HCT116 (cell line): ENCODE measurements at regions not wholly inside any gene's neighbourhood (a gene's known extent, or its start where the extent isn't known, plus 50 kb on each side); places are given as distances from the start of the nearest gene placed in this dataset.

Experiments used
- ATAC-seq: fragments of 200-7000 bp; cut with Tn5 transposase; 2 replicates; pipeline ENCODE4 v1.9.1; 2020; ENCODE audit warnings: mild to moderate bottlenecking, moderate library complexity
- BruUV-seq: library from RNA; stranded (reverse); fragments of 400-500 nt; replicated peaks from 2 replicates; lab custom pipeline; 2021; lab: Mats Ljungman, UMichigan
- CTCF ChIA-PET: fragments of 300-600 bp; sonication (Branson Sonifier 250); formaldehyde crosslinking; loops from one replicate; lab custom pipeline; 2021; ENCODE audit warnings: antibody characterized with exemption; lab: Charles Lee
- POLR2A ChIA-PET: fragments of 300-600, 350-600 bp; sonication (Branson Sonifier 250); formaldehyde crosslinking; loops from one replicate; lab custom pipeline; 2021; ENCODE audit warnings: antibody characterized with exemption; lab: Charles Lee
- RAD21 ChIA-PET, 2 experiments: fragments of 300-600 bp; sonication (Branson Sonifier 250); formaldehyde crosslinking; loops; one replicate each; lab custom pipeline; 2023; ENCODE audit warnings: low total read pairs in 2 of 2; ENCODE audit not compliant: uncharacterized antibody in 2 of 2, unreplicated experiment in 2 of 2, low non-redundant PET in 1 of 2; lab: Charles Lee
- DNase-seq: peaks from one replicate; pipeline ENCODE4 v3.0.0-alpha.2; 2010; ENCODE audit warnings: low read depth, low spot score
- H2AFZ ChIP-seq: fragments of 200-600 bp; shearing (Covaris generic), sonication (generic); 2 replicates; pipeline ENCODE4 v1.6.1; 2017; ENCODE audit warnings: low read depth, mixed run types, mixed read lengths, antibody characterized with exemption, low read length; ENCODE audit not compliant: poor library complexity, severe bottlenecking
- H3K27ac ChIP-seq: 2 replicates; pipeline ENCODE4 v1.5.1; 2012; ENCODE audit warnings: low read depth, low read length
- H3K27me3 ChIP-seq: fragments of 200-600 bp; sonication (generic); 2 replicates; pipeline ENCODE4 v1.6.1; 2016; ENCODE audit warnings: mixed run types, low read length, mixed read lengths; ENCODE audit not compliant: insufficient read depth
- H3K36me3 ChIP-seq, 2 experiments: fragments of 200-500 bp in 1 of 2; fragments of 200-600 bp in 1 of 2; sonication (Bioruptor generic) in 1 of 2; sonication (generic) in 1 of 2; 2 replicates each; pipeline versions ENCODE4 v1.5.1 to v1.6.1; 2014 to 2016; ENCODE audit warnings: low read length in 2 of 2, inconsistent platforms in 1 of 2, mixed read lengths in 1 of 2, mixed run types in 1 of 2; ENCODE audit not compliant: insufficient read depth in 2 of 2, control insufficient read depth in 1 of 2
- H3K4me1 ChIP-seq, 2 experiments: fragments of 200-600 bp in 1 of 2; sonication (generic) in 1 of 2; 2 replicates each; pipeline versions ENCODE4 v1.5.1 to v1.6.1; 2012 to 2017; ENCODE audit warnings: low read length in 2 of 2, inconsistent platforms in 1 of 2, mild to moderate bottlenecking in 1 of 2, mixed read lengths in 1 of 2, mixed run types in 1 of 2, moderate library complexity in 1 of 2; ENCODE audit not compliant: insufficient read depth in 2 of 2, control insufficient read depth in 1 of 2
- H3K4me2 ChIP-seq: fragments of 200-600 bp; sonication (generic); 2 replicates; pipeline ENCODE4 v1.6.1; 2017; ENCODE audit warnings: mixed run types, low read length, mixed read lengths
- H3K4me3 ChIP-seq, 2 experiments: fragments of 200-600 bp in 1 of 2; sonication (generic) in 1 of 2; replicated peaks in 1 of 2; 2 replicates each; pipeline ENCODE4 v1.5.1; 2011 to 2016; ENCODE audit warnings: low read length in 2 of 2, control low read depth in 1 of 2, low read depth in 1 of 2, mild to moderate bottlenecking in 1 of 2, mixed read lengths in 1 of 2, mixed run types in 1 of 2
- H3K79me2 ChIP-seq: fragments of 200-600 bp; sonication (generic); 2 replicates; pipeline ENCODE4 v1.6.1; 2017; ENCODE audit warnings: mild to moderate bottlenecking, mixed run types, low read length, moderate library complexity, mixed read lengths; ENCODE audit not compliant: insufficient read depth
- H3K9ac ChIP-seq: fragments of 200-600 bp; sonication (generic); 2 replicates; pipeline ENCODE4 v1.6.1; 2016; ENCODE audit warnings: low read length, mixed read lengths
- H3K9me2 ChIP-seq: fragments of 200-600 bp; sonication (generic), shearing (Covaris generic); 2 replicates; pipeline ENCODE4 v1.6.1; 2017; ENCODE audit warnings: mixed run types, mild to moderate bottlenecking, moderate library complexity; ENCODE audit not compliant: insufficient read depth
- H3K9me3 ChIP-seq, 2 experiments: fragments of 200-500 bp in 1 of 2; fragments of 200-600 bp in 1 of 2; sonication (Bioruptor generic) in 1 of 2; sonication (generic) in 1 of 2; 2 replicates each; pipeline ENCODE4 v1.6.1; 2014 to 2017; ENCODE audit warnings: low read length in 2 of 2, mixed read lengths in 2 of 2, inconsistent platforms in 1 of 2, low read depth in 1 of 2, mild to moderate bottlenecking in 1 of 2, mixed run types in 1 of 2, moderate library complexity in 1 of 2; ENCODE audit not compliant: control insufficient read depth in 1 of 2, insufficient read depth in 1 of 2
- H4K20me1 ChIP-seq: fragments of 200-600 bp; sonication (generic), shearing (Covaris generic); 2 replicates; pipeline ENCODE4 v1.6.1; 2017; ENCODE audit warnings: mixed run types, mild to moderate bottlenecking, moderate library complexity; ENCODE audit not compliant: insufficient read depth
- ATF3 ChIP-seq: IDR thresholded peaks from 2 replicates; pipeline ENCODE4 v1.6.1; 2012
- EGR1 ChIP-seq: IDR thresholded peaks from 2 replicates; pipeline ENCODE4 v1.6.1; 2012; ENCODE audit warnings: low read depth
- ELF1 ChIP-seq: IDR thresholded peaks from 2 replicates; pipeline ENCODE4 v1.6.1; 2012; ENCODE audit warnings: low read depth, borderline replicate concordance
- EZH2 ChIP-seq: fragments of 200-600 bp; sonication (generic); IDR thresholded peaks from 2 replicates; pipeline ENCODE4 v1.6.1; 2017; ENCODE audit warnings: antibody characterized with exemption, mixed run types
- FOSL1 ChIP-seq: IDR thresholded peaks from 2 replicates; pipeline ENCODE4 v1.6.1; 2012; ENCODE audit warnings: low read depth
- POLR2A ChIP-seq: IDR thresholded peaks from 2 replicates; pipeline ENCODE4 v1.7.0; 2011; ENCODE audit warnings: borderline replicate concordance; ENCODE audit not compliant: insufficient read depth, insufficient read length; ENCODE audit errors: extremely low read depth
- POLR2AphosphoS5 ChIP-seq: IDR thresholded peaks from 2 replicates; pipeline ENCODE4 v1.6.1; 2011; ENCODE audit warnings: mild to moderate bottlenecking, low read depth, low read length, moderate library complexity
- RAD21 ChIP-seq: IDR thresholded peaks from 2 replicates; pipeline ENCODE4 v1.6.1; 2012; ENCODE audit warnings: low read depth, mild to moderate bottlenecking
- SP1 ChIP-seq: IDR thresholded peaks from 2 replicates; pipeline ENCODE4 v1.6.1; 2012; ENCODE audit warnings: low read depth
- SRF ChIP-seq: IDR thresholded peaks from 2 replicates; pipeline ENCODE4 v1.6.1; 2012; ENCODE audit warnings: low read depth
- intact Hi-C: fragments of 100-400 bp; cut with micrococcal nuclease; formaldehyde crosslinking; loops from 2 replicates; pipeline ENCODE4 v1.10.0; 2022

DNA sequence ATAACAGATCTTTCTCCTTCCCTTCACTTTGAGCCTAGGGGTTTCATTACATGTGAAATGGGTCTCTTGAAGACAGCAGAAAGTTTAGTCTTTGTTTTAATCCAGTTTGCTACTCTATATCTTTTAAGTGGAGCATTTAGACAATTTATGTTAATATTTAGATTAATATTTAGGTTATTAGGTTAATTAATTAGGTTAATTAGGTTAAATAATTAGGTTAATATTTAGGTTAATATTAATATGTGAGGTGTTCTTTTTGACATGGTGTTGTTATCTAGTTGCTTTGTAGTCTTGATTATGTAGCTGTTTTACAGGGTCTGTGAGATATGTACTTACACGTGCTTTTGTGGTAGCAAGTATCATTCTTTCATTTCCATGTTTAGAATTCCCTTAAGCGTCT is 312.9 kb downstream of the NEK10 start:
- TF ChIP-seq SRF (no peak), FOSL1 (no peak), POLR2AphosphoS5 (no peak), POLR2A (no peak), ATF3 (no peak), EZH2 (no peak), EGR1 (no peak), ELF1 (no peak), SP1 (no peak)
- TF ChIP-seq, all 23 proteins: peak for 0
- H3K27ac ChIP-seq, result no peak overlapping the region
- ATAC-seq (no peak), DNase-seq (no peak)
- H3K9ac ChIP-seq, result no peak overlapping the region
- no peaks in the 10 kb centered on the region for H4K20me1 ChIP-seq
- H3K36me3 ChIP-seq, result no peaks in the 10 kb centered on the region
- POLR2A ChIA-PET, result no interaction called here
- no TSS peak for BruUV-seq
- no peak overlapping the region for H3K4me3 ChIP-seq
- RAD21 ChIA-PET, result no interaction called here
- no peaks in the 10 kb centered on the region for H3K9me2 ChIP-seq
- H3K79me2 ChIP-seq, result no peaks in the 10 kb centered on the region
- no peaks in the 10 kb centered on the region for H3K4me1 ChIP-seq
- intact Hi-C loops, result no loop called here
- no peaks in the 10 kb centered on the region for H3K9me3 ChIP-seq
- CTCF ChIA-PET, result no interaction called here
- H2AFZ ChIP-seq, result no peak overlapping the region
- no peak overlapping the region for H3K4me2 ChIP-seq
- H3K27me3 ChIP-seq, result 0 out of 2 replicates have a peak, but pooled peaks cover 8% of the 10 kb centered on the region

- no peak for TF ChIP-seq RAD21
- POLR2A ChIA-PET, result no interaction called here
- H3K9me3 ChIP-seq, result no peaks in the 10 kb centered on the region
Observed at GRCh38 chr3:27059489-27059888, 309.7 kb downstream of the NEK10 start.

More at GRCh38 chr3:27059489-27059888, 309.7 kb downstream of the NEK10 start:
- ATAC-seq, result no peak
- Histone ChIP-seq H3K27me3 (0 out of 2 replicates have a peak, but pooled peaks cover 13% of the 10 kb centered on the region), H4K20me1 (no peaks in the 10 kb centered on the region), H3K4me1 (no peaks in the 10 kb centered on the region), H3K27ac (no peak overlapping the region), H2AFZ (no peak overlapping the region), H3K4me3 (no peak overlapping the region), H3K36me3 (no peaks in the 10 kb centered on the region), H3K9me2 (no peaks in the 10 kb centered on the region), H3K4me2 (no peak overlapping the region), H3K79me2 (no peaks in the 10 kb centered on the region), H3K9ac (no peak overlapping the region)
- ChIA-PET CTCF (no interaction called here), RAD21 (no interaction called here)
- intact Hi-C loops, result no loop called here
- no TSS peak for BruUV-seq
- no peak for DNase-seq
